Medulla oblongata (tissue), 1 donor: ENCODE measurements at regions not wholly inside any gene's neighbourhood (a gene's known extent, or its start where the extent isn't known, plus 50 kb on each side); places are given as distances from the start of the nearest gene placed in this dataset.

ENCODE experiments used
- DNase-seq: peaks from one replicate; pipeline ENCODE4 v3.0.0-alpha.2; 2015; ENCODE audit errors: extremely low spot score

DNA sequence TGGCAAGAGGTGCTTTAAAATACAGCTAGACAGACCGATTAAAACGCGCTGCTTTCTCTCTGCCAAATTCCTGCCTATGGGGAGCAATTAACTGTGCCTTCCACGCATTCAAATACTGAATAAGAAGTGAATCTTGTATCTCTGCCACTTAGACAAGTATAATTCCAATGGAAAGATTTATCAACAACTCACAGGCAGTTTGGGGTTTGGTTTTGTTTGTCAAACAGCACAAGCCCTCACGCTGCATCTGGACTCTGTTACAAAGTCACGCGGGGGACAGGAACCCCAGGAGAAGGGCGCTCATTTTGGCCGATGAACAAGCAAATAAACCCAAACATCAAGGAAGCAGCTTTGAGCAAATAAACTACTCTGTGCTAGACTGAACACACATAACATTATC lies 61.8 kb upstream of the TMCO5A start:
- DNase-seq, result no peak

- DNase-seq, result no peak
Measured at GRCh38 chr15:37873336-37873735, 61.1 kb upstream of the TMCO5A start.

- no peak for DNase-seq
Measured at GRCh38 chr15:37876900-37877299, 57.5 kb upstream of the TMCO5A start.

DNA sequence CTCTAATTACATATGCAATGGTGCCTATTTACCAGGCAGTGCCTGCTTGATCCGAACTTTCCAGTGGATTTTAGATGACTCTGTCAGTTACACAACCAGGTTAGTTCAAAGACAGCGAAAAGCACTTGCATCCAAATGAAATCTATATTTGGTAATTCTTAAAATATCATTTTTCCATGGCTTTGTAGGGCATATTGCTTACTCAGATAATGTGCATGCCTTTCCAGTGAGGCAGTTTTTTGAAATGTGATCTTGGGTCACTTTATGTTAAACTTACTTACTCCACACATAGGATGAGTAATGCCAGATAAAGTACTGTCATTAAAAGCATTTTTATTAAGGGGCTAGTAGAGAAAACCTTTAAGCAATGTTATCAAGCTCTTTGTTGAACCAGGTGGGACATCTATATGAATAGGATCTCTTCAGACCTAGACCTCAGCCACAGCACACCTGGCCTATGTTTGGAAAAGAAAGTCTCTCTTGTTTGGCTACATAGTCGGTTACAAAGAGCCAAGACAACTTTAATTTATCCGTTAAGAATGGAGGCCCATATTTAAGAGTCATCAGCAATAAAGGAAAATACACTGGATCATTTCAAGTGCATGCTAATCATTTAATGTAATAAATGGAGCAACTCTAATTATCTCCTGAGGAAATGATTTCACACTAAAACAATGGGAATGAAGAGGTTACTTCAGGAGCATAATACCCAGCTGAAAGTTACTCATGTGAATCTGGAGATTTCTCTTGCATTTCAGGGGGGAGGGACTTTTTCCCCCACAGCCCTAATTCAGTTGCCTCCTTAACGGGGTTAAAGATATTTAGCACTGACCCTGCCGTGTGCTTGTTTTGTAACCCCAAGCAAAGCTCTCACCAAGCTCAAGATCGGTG lies 56.3 kb upstream of the TMCO5A start:
- no peak for DNase-seq

DNA sequence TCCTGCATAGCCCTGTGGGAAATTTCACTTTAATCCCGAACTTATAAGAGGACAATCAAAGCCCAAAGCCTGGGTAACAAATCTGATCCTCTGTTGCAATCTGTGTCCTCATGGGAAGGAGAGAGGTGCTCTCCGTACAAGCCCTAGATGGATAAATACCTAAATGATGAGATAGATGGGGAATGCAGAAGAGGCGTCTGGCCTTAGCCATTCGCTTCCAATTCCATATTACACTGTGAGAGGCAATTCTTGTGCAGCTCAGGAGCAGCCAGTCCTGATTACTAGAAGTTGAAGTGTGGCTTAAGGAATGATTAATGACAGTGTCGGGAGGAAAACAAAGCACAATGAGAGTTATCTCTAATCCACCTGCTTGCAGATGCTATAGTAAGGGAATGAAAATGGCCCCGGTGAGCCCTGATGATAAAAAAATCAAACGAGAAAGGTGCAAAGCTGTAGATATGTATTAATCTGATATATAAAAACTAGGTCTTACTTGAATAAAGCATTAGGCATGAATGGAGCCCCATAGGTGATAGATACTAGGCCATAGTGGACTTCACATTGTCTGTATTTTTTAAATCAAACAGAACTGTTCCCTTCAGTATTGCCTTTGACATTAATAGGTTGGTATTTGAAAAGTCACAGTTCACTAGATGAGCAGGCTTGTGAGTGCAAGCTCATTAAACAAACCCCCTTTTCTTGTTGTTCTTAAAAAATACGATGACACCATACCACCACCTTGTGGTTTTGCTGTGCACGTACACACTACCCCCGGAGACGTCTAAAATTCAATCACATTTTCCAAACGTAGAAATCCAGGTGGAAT lies 54.2 kb upstream of the TMCO5A start:
- DNase-seq, result peak; percentile 21

- no peak for DNase-seq
Measured at GRCh38 chr15:37880835-37881153, 53.6 kb upstream of the TMCO5A start.

- DNase-seq, result no peak
Measured at GRCh38 chr15:37881237-37882013, 53.0 kb upstream of the TMCO5A start.

- no peak for DNase-seq
Measured at GRCh38 chr15:37882640-37883039, 51.8 kb upstream of the TMCO5A start.
